Activated naive CD4-positive, alpha-beta T cell treated with anti-CD3 and anti-CD28 coated beads, Interleukin-2, amount 10 ng/mL, durations not matched to agents 7 days and 5 days (primary cell): ENCODE measurements at regions not wholly inside any gene's neighbourhood (a gene's known extent, or its start where the extent isn't known, plus 50 kb on each side); places are given as distances from the start of the nearest gene placed in this dataset.
"Not testable (repeated sequence)": the region's sequence is repeated elsewhere in the genome, so short reads cannot be mapped to it uniquely, and the experiment has no call there.

Experiments used
- CTCF ChIA-PET: fragments of 350-600 bp; sonication (Branson Sonifier 250); formaldehyde crosslinking; loops from one replicate; lab custom pipeline; 2021; ENCODE audit warnings: antibody characterized with exemption; lab: Charles Lee
- DNase-seq: peaks from one replicate; pipeline ENCODE4 v3.0.0-alpha.2; 2020
- H3K27ac Mint-ChIP-seq: one replicate; pipeline ENCODE4 v1.8.0; 2021; ENCODE audit warnings: mild to moderate bottlenecking, moderate library complexity, mixed read lengths
- H3K27me3 Mint-ChIP-seq: one replicate; pipeline ENCODE4 v1.8.0; 2021; ENCODE audit warnings: mild to moderate bottlenecking, mixed read lengths
- H3K36me3 Mint-ChIP-seq: one replicate; pipeline ENCODE4 v1.8.0; 2021; ENCODE audit warnings: mixed read lengths
- H3K4me1 Mint-ChIP-seq: one replicate; pipeline ENCODE4 v1.8.0; 2021; ENCODE audit warnings: mixed read lengths
- H3K4me3 Mint-ChIP-seq: one replicate; pipeline ENCODE4 v1.8.0; 2021; ENCODE audit warnings: mild to moderate bottlenecking, moderate library complexity, mixed read lengths
- H3K9me3 Mint-ChIP-seq: one replicate; pipeline ENCODE4 v1.8.0; 2021; ENCODE audit warnings: mixed read lengths

DNA sequence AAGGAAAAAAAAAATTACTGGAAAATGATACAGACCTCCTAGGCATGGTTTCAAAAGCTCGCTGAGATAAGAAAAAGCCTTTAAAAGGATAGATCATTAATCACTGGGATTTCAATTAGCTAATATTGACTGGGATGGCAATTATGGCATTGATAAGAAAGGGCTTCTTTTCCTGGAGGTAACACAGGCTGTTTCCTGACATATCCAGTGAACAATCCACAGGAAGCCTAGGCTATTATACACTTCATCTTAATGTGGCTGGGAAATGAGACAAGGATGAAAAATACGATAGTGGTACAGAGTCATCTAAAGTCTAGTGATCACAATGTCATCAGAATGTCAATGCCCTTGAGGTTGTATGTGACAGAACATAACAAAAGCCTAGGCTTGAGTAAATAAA is 1579.3 kb downstream of the C4orf33 start:
- H3K36me3 Mint-ChIP-seq: no peaks in the 10 kb centered on the region
- no peak for DNase-seq
- H3K27me3 Mint-ChIP-seq: no peaks in the 10 kb centered on the region
- H3K9me3 Mint-ChIP-seq: peaks cover 5% of the 10 kb centered on the region
- CTCF ChIA-PET: no interaction called here
- no peaks in the 10 kb centered on the region for H3K4me1 Mint-ChIP-seq
- H3K4me3 Mint-ChIP-seq: no peak overlapping the region
- H3K27ac Mint-ChIP-seq: no peak overlapping the region

DNA sequence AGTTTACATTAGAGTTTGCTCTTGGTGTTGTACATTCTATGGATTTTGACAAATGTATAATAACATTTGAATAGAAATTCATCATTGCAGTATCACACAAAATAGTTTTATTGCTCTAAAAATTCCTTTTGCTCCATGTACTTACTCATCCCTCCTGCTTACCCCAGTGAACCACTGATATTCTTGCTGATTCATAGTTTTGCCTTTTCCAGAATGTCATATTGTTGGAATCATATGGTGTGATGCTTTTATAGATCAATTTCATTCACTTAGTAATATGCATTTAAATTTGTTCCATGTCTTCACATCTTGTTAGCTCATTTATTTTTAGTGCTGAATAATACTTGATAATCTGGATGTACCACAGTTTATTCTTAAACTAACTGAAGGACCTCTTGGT is 1593.2 kb downstream of the C4orf33 start:
- Mint-ChIP-seq H3K27me3 (no peaks in the 10 kb centered on the region), H3K27ac (no peak overlapping the region), H3K36me3 (no peaks in the 10 kb centered on the region), H3K4me1 (no peaks in the 10 kb centered on the region), H3K9me3 (peaks cover 4% of the 10 kb centered on the region), H3K4me3 (no peak overlapping the region)
- CTCF ChIA-PET: no interaction called here
- no peak for DNase-seq

DNA sequence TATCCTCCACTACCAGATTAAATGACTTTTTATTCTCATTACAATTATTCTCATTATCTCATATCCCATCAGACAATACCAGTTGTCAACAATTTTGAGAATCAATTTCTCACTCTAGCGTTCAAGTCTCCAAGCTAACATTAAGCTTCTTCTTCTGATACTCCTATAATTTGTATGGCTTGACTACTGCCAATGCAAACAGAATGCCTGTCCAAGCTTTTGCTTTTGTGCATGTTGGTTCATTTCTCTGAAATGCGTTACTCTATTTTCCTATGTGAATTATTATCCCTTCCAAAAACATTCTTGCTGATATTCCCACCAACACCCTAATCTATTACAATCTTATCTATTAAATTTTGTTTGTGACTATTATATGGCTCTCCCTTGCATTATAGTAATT is 1602.3 kb downstream of the C4orf33 start:
- CTCF ChIA-PET: no interaction called here
- Mint-ChIP-seq H3K4me1 (no peaks in the 10 kb centered on the region), H3K4me3 (no peak overlapping the region), H3K36me3 (no peaks in the 10 kb centered on the region), H3K27me3 (no peaks in the 10 kb centered on the region), H3K9me3 (no peaks in the 10 kb centered on the region), H3K27ac (no peak overlapping the region)
- DNase-seq: no peak

DNA sequence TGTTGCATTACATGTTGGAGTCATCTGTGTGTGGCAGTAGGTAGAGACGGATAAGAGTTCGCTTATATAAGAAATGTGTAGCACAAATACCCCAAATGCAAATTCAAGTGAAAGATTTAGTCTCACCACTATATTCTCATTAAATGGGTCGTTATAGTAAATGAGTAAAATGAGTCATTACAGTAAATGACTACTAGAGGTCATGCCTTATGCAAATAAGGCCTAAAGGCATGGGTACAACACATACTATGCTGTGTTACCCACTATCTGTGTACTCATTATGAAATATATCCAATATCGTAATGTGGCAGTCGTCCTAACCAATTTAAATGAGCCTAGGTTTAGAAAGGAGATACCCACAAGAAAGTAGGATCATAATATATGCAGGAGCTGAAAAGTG is 1603.1 kb downstream of the C4orf33 start:
- H3K4me1 Mint-ChIP-seq: no peaks in the 10 kb centered on the region
- H3K27ac Mint-ChIP-seq: no peak overlapping the region
- H3K36me3 Mint-ChIP-seq: no peaks in the 10 kb centered on the region
- DNase-seq: no peak
- CTCF ChIA-PET: no interaction called here
- H3K4me3 Mint-ChIP-seq: no peak overlapping the region
- H3K9me3 Mint-ChIP-seq: peaks cover 5% of the 10 kb centered on the region
- H3K27me3 Mint-ChIP-seq: no peaks in the 10 kb centered on the region

DNA sequence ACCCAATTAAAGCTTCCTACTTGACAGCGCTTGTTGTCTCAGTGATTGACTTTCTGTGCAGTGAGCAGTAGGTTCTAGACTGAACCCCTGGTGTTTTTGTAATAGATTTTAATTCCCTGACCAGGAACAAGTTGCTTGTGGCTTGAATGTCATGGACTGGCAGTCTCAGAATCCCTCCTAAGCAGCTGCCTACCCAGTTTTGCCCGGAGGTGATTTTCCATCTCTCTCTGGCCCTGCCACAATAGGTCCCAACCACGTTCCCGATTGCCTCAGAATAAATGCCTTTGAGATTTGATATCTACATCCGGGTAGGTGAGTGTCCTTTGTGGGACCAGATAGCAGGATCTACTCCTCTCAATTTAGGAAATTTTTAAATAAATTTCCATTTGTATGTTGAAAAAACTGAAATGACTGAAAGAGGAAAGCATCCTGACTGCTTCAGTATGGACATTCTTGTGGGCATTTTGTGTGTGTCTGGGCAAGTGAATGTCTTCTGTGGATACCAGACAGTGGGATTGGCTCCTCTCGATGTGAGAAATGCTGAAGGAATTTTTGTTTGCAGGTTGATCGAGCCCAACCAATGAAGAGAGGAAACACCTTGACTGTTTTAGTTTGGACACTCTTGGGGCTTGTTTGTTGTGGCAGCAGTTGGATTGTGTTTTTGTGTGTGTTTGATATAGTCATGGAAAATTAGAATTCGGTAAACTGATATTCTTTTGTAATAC is 1607.4 kb downstream of the C4orf33 start:
- CTCF ChIA-PET: no interaction called here
- Mint-ChIP-seq H3K27ac (no peak overlapping the region), H3K36me3 (no peaks in the 10 kb centered on the region), H3K9me3 (peaks cover 9% of the 10 kb centered on the region), H3K27me3 (no peaks in the 10 kb centered on the region), H3K4me3 (no peak overlapping the region), H3K4me1 (no peaks in the 10 kb centered on the region)
- no peak for DNase-seq

DNA sequence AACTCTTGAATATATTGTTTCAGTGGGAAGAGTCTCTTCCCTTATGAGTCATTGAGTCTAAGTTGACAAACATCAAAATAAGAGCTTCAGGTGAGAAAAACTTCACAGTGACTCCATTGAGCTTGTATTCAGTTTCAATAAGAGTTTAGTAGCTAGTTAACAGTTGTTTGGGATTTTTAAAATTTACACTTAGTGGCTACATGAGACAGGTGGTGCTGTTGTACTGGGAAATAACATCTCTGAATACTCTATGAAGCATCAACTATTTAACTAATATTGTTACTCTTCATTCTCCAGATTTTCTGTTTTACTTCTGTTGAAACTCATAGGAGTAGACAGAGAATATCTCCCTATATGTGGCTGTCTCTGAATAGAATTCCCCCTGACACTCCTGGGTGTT is 1609.1 kb downstream of the C4orf33 start:
- H3K27me3 Mint-ChIP-seq: no peaks in the 10 kb centered on the region
- H3K4me1 Mint-ChIP-seq: no peaks in the 10 kb centered on the region
- peaks cover 9% of the 10 kb centered on the region for H3K9me3 Mint-ChIP-seq
- CTCF ChIA-PET: no interaction called here
- DNase-seq: no peak
- no peak overlapping the region for H3K27ac Mint-ChIP-seq
- no peak overlapping the region for H3K4me3 Mint-ChIP-seq
- H3K36me3 Mint-ChIP-seq: no peaks in the 10 kb centered on the region

DNA sequence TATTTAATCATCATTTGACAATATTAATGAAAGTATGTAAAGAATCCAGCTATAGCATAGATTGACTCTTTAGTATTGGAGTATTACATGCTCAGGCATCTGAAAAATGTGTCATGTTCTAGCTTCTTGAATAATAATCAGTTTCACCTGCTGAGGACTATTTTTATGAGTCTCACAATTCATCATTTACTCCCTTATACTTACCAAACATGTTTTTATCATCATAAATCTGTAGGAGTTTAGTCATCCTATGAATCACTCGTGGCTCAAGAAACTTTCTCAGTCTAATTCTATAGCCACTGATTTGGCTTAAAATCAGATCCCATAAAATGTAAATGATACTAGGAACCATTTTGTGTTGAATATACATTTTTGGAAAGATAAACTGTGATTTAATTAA is 1616.1 kb downstream of the C4orf33 start:
- CTCF ChIA-PET: no interaction called here
- no peak overlapping the region for H3K4me3 Mint-ChIP-seq
- no peaks in the 10 kb centered on the region for H3K36me3 Mint-ChIP-seq
- no peak overlapping the region for H3K27ac Mint-ChIP-seq
- H3K27me3 Mint-ChIP-seq: no peaks in the 10 kb centered on the region
- H3K4me1 Mint-ChIP-seq: no peaks in the 10 kb centered on the region
- H3K9me3 Mint-ChIP-seq: peaks cover 4% of the 10 kb centered on the region
- no peak for DNase-seq

DNA sequence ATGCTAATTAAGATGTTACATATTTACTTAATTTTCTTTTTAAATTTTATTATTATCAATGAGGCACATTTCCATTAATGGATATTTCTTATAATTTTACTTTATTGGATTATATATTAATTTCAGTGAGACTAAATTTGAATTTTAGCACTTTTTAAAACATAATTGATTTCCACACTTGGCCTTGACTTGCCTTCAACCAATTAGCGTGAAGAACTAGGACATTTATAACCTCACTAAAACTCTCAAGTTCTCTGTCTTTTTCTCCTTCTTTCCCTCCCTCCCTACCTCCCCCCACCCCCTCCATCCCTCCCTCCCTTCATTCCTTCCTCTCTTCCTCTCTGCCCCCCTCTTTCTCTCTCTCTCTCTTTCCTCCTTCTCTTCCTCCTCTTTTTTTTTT is 1618.1 kb downstream of the C4orf33 start:
- CTCF ChIA-PET: no interaction called here
- H3K27ac Mint-ChIP-seq: no peak overlapping the region
- H3K9me3 Mint-ChIP-seq: no peaks in the 10 kb centered on the region
- no peaks in the 10 kb centered on the region for H3K36me3 Mint-ChIP-seq
- DNase-seq: no peak
- H3K4me1 Mint-ChIP-seq: no peaks in the 10 kb centered on the region
- H3K4me3 Mint-ChIP-seq: no peak overlapping the region
- no peaks in the 10 kb centered on the region for H3K27me3 Mint-ChIP-seq

DNA sequence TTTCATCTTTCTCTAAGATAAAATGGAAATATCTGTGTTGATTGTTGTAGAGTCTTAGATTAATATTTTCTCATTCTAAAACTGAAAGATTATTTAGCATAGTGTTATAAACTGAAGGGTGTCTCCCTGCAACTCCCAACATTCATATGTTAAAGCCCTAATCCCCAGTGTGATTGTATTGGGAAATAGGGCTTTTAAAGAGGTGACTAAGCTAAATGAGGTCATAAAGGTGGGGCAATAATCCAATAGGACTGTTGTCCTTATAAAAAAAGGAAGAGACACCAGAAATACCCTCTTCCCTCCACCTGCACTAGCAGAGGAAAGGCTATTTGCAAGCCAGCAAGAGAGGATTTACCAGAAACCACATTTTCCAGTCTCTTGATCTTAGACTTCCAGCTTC is 1626.4 kb downstream of the C4orf33 start:
- H3K4me1 Mint-ChIP-seq: no peaks in the 10 kb centered on the region
- no peaks in the 10 kb centered on the region for H3K27me3 Mint-ChIP-seq
- H3K9me3 Mint-ChIP-seq: no peaks in the 10 kb centered on the region
- CTCF ChIA-PET: no interaction called here
- H3K36me3 Mint-ChIP-seq: no peaks in the 10 kb centered on the region
- DNase-seq: no peak
- no peak overlapping the region for H3K4me3 Mint-ChIP-seq
- no peak overlapping the region for H3K27ac Mint-ChIP-seq

DNA sequence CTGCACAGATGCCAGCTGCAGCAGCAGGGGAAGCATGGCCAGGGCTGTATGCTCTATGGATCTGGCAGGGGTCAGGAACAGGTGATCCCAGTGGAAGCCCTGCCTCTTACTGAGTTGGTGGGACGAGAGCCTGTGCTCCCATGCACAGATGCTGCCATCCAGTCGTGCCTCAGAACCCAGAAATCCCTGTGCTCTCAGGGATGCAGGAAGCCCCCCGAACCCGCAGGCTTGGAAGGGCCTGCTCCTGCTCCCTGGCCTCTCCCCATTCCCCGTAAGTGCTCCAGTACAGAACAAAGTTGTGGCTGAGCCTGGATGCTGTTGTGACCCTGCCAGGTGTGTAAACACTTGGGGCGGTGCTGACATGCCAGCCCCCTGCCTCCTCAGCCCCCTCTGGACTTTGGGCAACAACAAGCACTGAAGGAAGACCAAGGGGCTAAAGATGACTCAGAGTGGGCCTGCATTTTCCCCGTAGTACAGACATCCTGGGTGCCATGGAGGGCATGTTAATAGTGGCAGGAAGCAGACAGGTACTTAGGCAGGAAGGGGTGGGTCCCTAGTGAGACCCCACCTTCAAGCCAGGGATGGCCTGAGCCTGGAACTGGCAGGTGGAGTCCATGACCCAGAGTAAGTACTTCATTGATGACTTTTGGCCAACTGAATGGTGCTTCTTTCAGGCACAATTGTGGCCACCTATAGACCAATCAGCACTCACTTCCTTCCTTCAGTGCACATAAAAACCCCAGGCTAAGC is 1640.7 kb downstream of the C4orf33 start:
- Mint-ChIP-seq H3K4me1 (no peaks in the 10 kb centered on the region), H3K36me3 (no peaks in the 10 kb centered on the region), H3K27ac (no peak overlapping the region), H3K9me3 (peaks cover 11% of the 10 kb centered on the region), H3K27me3 (no peaks in the 10 kb centered on the region), H3K4me3 (no peak overlapping the region)
- CTCF ChIA-PET: no interaction called here
- DNase-seq: no peak

DNA sequence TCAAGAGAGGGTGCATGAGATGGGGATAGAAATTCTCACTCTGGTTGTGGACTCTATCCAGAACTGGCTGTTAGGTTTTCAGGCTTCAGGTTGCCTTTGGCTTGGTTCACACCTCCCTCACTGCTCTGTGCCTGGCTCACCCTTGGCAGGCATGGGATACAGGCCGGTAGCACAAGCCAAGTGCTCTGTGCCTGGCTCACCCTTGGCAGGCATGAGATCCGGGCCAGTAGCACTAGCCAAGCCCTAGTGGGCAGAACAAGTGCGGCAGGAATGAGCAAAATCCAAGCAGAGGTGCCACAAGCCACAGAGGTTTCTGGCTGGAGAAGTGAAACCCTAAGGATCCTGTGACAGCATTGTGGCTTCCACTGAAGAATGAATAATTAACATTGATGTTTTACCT is 1642.3 kb downstream of the C4orf33 start:
- Mint-ChIP-seq H3K27me3 (no peaks in the 10 kb centered on the region), H3K4me3 (no peak overlapping the region), H3K4me1 (no peaks in the 10 kb centered on the region), H3K27ac (no peak overlapping the region), H3K36me3 (no peaks in the 10 kb centered on the region), H3K9me3 (peaks cover 12% of the 10 kb centered on the region)
- DNase-seq: no peak
- CTCF ChIA-PET: no interaction called here

DNA sequence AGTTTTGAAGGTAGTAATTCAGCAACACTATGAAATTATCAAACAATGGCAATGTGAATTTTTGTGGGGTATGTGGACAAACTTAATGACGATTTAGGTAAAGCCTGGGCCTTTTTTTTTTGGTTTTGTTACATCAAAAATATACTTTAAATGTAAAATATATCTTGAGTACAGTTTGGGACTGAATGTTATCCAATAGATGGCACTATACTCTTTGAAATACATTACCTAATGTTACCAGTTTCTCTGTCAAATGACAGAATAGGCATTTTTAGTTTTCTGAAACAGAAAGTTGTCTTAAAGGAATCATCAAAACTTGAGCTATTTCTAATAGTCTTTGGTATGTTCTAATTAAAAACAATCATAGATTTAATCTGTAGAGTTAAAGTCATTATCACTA is 1651.9 kb downstream of the C4orf33 start:
- H3K4me1 Mint-ChIP-seq: no peaks in the 10 kb centered on the region
- H3K27me3 Mint-ChIP-seq: no peaks in the 10 kb centered on the region
- DNase-seq: no peak
- no peaks in the 10 kb centered on the region for H3K9me3 Mint-ChIP-seq
- no peaks in the 10 kb centered on the region for H3K36me3 Mint-ChIP-seq
- CTCF ChIA-PET: no interaction called here
- H3K4me3 Mint-ChIP-seq: no peak overlapping the region
- no peak overlapping the region for H3K27ac Mint-ChIP-seq

DNA sequence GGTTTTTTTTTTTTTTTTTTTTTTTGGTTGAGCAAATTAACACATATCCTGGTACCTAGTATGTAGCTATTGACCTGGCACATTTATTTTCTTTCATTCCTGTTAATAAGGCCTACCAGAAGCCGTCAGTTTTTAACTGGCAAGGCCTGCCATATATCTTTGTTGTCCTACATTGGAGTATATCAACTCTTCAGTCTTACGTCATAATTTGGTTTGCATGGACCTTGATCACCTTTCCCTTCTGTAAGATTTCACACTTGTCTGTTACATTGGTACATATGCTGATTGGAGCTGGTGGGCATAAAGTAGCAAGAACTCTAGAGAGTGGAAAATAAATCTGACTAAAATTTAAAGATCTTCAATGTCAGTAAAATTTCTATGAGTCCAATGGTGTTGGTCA is 1658.0 kb downstream of the C4orf33 start:
- Mint-ChIP-seq H3K27me3 (no peaks in the 10 kb centered on the region), H3K36me3 (no peaks in the 10 kb centered on the region), H3K27ac (no peak overlapping the region), H3K4me1 (no peaks in the 10 kb centered on the region), H3K4me3 (no peak overlapping the region), H3K9me3 (peaks cover 3% of the 10 kb centered on the region)
- DNase-seq: no peak
- CTCF ChIA-PET: no interaction called here

DNA sequence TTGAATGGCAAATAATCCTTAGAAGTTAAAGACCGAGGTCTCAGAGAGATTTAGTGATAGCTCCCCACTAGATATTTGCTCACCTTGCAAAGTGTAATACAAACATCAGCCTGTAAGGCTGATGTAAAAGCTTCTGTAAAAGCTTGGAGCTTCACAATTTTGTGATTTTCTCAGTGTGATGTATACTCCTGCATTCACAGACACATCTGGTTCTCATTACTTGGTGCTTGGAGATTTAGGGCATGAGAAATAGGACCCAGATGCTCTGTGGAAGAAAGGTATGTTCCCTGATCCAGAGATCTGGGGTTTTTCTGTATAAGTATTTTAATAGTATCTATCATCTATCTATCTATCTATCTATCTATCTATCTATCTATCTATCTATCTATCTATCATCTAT is 1664.3 kb downstream of the C4orf33 start:
- H3K4me3 Mint-ChIP-seq: no peak overlapping the region
- H3K4me1 Mint-ChIP-seq: no peaks in the 10 kb centered on the region
- H3K27ac Mint-ChIP-seq: no peak overlapping the region
- CTCF ChIA-PET: no interaction called here
- no peak for DNase-seq
- H3K27me3 Mint-ChIP-seq: no peaks in the 10 kb centered on the region
- no peaks in the 10 kb centered on the region for H3K36me3 Mint-ChIP-seq
- H3K9me3 Mint-ChIP-seq: peaks cover 3% of the 10 kb centered on the region

DNA sequence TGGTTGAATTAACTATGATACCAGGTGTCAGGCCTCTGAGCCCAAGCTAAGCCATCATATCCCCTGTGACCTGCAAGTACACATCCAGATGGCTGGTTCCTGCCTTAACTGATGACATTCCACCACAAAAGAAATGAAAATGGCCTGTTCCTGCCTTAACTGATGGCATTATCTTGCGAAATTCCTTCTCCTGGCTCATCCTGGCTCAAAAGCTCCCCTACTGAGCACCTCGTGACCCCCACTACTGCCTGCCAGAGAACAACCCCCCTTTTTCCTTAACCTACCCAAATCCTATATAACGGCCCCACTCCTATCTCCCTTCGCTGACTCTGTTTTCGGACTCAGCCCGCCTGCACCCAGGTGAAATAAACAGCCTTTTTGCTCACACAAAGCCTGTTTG is 1671.4 kb downstream of the C4orf33 start:
- H3K36me3 Mint-ChIP-seq, CTCF ChIA-PET, H3K27me3 Mint-ChIP-seq, H3K9me3 Mint-ChIP-seq, H3K4me3 Mint-ChIP-seq, H3K4me1 Mint-ChIP-seq, H3K27ac Mint-ChIP-seq, DNase-seq: not testable (repeated sequence)
